B cell (primary cell): ENCODE measurements at regions not wholly inside any gene's neighbourhood (a gene's known extent, or its start where the extent isn't known, plus 50 kb on each side); places are given as distances from the start of the nearest gene placed in this dataset.

ENCODE experiments used
- ATAC-seq: fragments of 200-7000 bp; cut with Tn5 transposase; one replicate; pipeline ENCODE4 v1.10.0; 2021; ENCODE audit warnings: low read depth, mild to moderate bottlenecking, moderate number of reproducible peaks, moderate library complexity
- CTCF ChIA-PET: fragments of 350-600 bp; sonication (Branson Sonifier 250); formaldehyde crosslinking; loops from one replicate; lab custom pipeline; 2021; ENCODE audit warnings: antibody characterized with exemption, inconsistent platforms; lab: Charles Lee
- POLR2A ChIA-PET: fragments of 350-600 bp; sonication (Branson Sonifier 250); formaldehyde crosslinking; loops from one replicate; lab custom pipeline; 2021; ENCODE audit warnings: antibody characterized with exemption; lab: Charles Lee
- DNase-seq: peaks from one replicate; pipeline ENCODE4 v3.0.0; 2013
- H2AFZ ChIP-seq: 2 replicates; pipeline ENCODE4 v1.6.1; 2012; ENCODE audit warnings: mild to moderate bottlenecking, low read depth, low read length; ENCODE audit not compliant: insufficient read depth, poor library complexity, severe bottlenecking
- H3K27ac ChIP-seq, 2 donors: 1 replicate in 1 of 2; 2 replicates in 1 of 2; pipeline ENCODE4 v1.5.1; 2012 to 2013; ENCODE audit warnings: low read length in 2 of 2, mild to moderate bottlenecking in 2 of 2, moderate library complexity in 1 of 2
- H3K27me3 ChIP-seq, 4 experiments: fragments of 200-600 bp in 1 of 4; sonication (generic) in 1 of 4; replicated peaks in 1 of 4; 1 replicate in 2 of 4; 2 replicates in 2 of 4; pipeline versions ENCODE4 v1.6.1 to v1.7.0; 2013 to 2016; ENCODE audit warnings: low read length in 3 of 4, mild to moderate bottlenecking in 2 of 4, mixed read lengths in 1 of 4, moderate library complexity in 1 of 4; ENCODE audit not compliant: insufficient read depth in 4 of 4, control insufficient read depth in 3 of 4; ENCODE audit errors: control extremely low read depth in 1 of 4
- H3K36me3 ChIP-seq, 2 experiments: replicated peaks in 1 of 2; 1 replicate in 1 of 2; 2 replicates in 1 of 2; pipeline versions ENCODE4 v1.6.1 to v1.7.1; 2013; ENCODE audit warnings: low read length in 1 of 2; ENCODE audit not compliant: insufficient read depth in 2 of 2, control insufficient read depth in 1 of 2; ENCODE audit errors: control extremely low read depth in 1 of 2, extremely low read depth in 1 of 2
- H3K4me1 ChIP-seq, 2 donors: fragments of 200-600 bp in 1 of 2; sonication (generic) in 1 of 2; 1 replicate in 1 of 2; 2 replicates in 1 of 2; pipeline versions ENCODE4 v1.5.1 to v1.6.1; 2013 to 2017; ENCODE audit warnings: low read length in 2 of 2; ENCODE audit not compliant: control insufficient read depth in 2 of 2, insufficient read depth in 2 of 2
- H3K4me2 ChIP-seq: replicated peaks from 2 replicates; pipeline ENCODE3; 2012; ENCODE audit warnings: mild to moderate bottlenecking, low read depth, low read length; ENCODE audit not compliant: poor library complexity, severe bottlenecking
- H3K4me3 ChIP-seq, 5 experiments: fragments of 200-600 bp in 1 of 5; sonication (generic) in 1 of 5; 1 replicate in 3 of 5; 2 replicates in 2 of 5; pipeline versions ENCODE4 v1.5.1 to v1.7.0; 2011 to 2016; ENCODE audit warnings: low read length in 4 of 5, mild to moderate bottlenecking in 4 of 5, low read depth in 2 of 5, control low read depth in 1 of 5, moderate library complexity in 1 of 5; ENCODE audit not compliant: insufficient read depth in 1 of 5; ENCODE audit errors: control extremely low read depth in 1 of 5, extremely low read depth in 1 of 5
- H3K79me2 ChIP-seq: fragments of 200-600 bp; sonication (generic); one replicate; pipeline ENCODE4 v1.6.0; 2016; ENCODE audit warnings: low read length; ENCODE audit not compliant: control insufficient read depth, insufficient read depth
- H3K9ac ChIP-seq: fragments of 200-600 bp; sonication (generic); 2 replicates; pipeline ENCODE4 v1.6.1; 2017; ENCODE audit warnings: mild to moderate bottlenecking, low read length, moderate library complexity
- H3K9me3 ChIP-seq, 3 donors: one replicate each; pipeline versions ENCODE4 v1.6.1 to v1.7.1; 2013; ENCODE audit warnings: low read length in 2 of 3; ENCODE audit not compliant: control insufficient read depth in 2 of 3, insufficient read depth in 1 of 3; ENCODE audit errors: control extremely low read depth in 1 of 3
- H4K20me1 ChIP-seq: 2 replicates; pipeline ENCODE4 v1.6.0; 2012; ENCODE audit warnings: mild to moderate bottlenecking, low read length; ENCODE audit not compliant: insufficient read depth, control insufficient read depth, poor library complexity, severe bottlenecking
- H3K27ac Mint-ChIP-seq: one replicate; pipeline ENCODE4 v1.8.0; 2021; ENCODE audit warnings: mixed read lengths
- H3K27me3 Mint-ChIP-seq: one replicate; pipeline ENCODE4 v1.8.0; 2021; ENCODE audit warnings: mixed read lengths
- H3K4me1 Mint-ChIP-seq: one replicate; pipeline ENCODE4 v1.8.0; 2021; ENCODE audit warnings: mixed read lengths
- H3K4me3 Mint-ChIP-seq: one replicate; pipeline ENCODE4 v1.8.0; 2021; ENCODE audit warnings: mixed read lengths
- H3K9me3 Mint-ChIP-seq: one replicate; pipeline ENCODE4 v1.8.0; 2022; ENCODE audit warnings: mixed read lengths; ENCODE audit not compliant: insufficient read depth
- CTCF ChIP-seq: fragments of 200-600 bp; IDR thresholded peaks from one replicate; pipeline ENCODE4 v1.8.0; 2022; ENCODE audit warnings: antibody characterized with exemption, mild to moderate bottlenecking
- EZH2 ChIP-seq: IDR thresholded peaks from 2 replicates; pipeline ENCODE4 v1.6.1; 2012; ENCODE audit warnings: borderline replicate concordance, low read depth, mild to moderate bottlenecking, moderate library complexity, low read length; ENCODE audit not compliant: insufficient read depth, poor library complexity, severe bottlenecking
- WGBS: methylation state at CpG from one replicate; pipeline ENCODE4 v1.1.5; 2013; ENCODE audit warnings: missing lambda C conversion rate; ENCODE audit not compliant: insufficient coverage; 5-methylcytosine and 5-hydroxymethylcytosine counted together
- intact Hi-C: fragments of 100-400 bp; cut with micrococcal nuclease; formaldehyde crosslinking; loops from one replicate; pipeline ENCODE4 v1.10.0; 2022

DNA sequence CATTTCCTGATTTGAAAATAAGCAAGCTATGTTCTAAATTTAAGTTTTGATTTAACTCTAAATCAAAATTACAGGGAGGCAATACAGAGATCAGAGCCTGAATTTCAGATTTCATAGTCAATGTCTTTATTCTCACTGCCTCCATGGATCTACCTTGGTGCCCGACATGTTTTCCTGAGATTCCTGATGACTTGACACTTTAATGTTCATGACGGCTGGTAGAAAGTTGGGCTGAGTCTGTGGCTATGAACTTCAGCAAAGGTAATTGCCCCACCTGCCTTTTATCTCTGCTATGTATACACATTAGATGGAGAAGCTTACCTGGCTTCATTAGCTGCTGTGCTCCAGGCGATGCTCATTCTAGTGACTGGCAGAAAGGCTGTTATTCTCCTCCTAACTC, 1390.5 kb upstream of the CELF4 start:
- Mint-ChIP-seq H3K27me3 (no peaks in the 10 kb centered on the region), H3K27ac (no peak overlapping the region), H3K4me3 (no peak overlapping the region), H3K9me3 (no peaks in the 10 kb centered on the region), H3K4me1 (no peaks in the 10 kb centered on the region)
- Histone ChIP-seq H3K9ac (no peak overlapping the region), H3K4me2 (no peak overlapping the region), H4K20me1 (no peaks in the 10 kb centered on the region), H3K9me3 (peaks cover 0 to 1% (median 0%) of the 10 kb centered on the region in 3 donors), H3K36me3 (no peaks in the 10 kb centered on the region), H3K4me3 (no peak overlapping the region), H2AFZ (no peak overlapping the region), H3K27ac (no peak overlapping the region), H3K79me2 (no peaks in the 10 kb centered on the region), H3K27me3 (no peaks in the 10 kb centered on the region), H3K4me1 (no peaks in the 10 kb centered on the region)
- intact Hi-C loops, result no loop called here
- no CpG with 5 or more reads among the region's 3 CpGs for WGBS
- DNase-seq (no peak), ATAC-seq (no peak)
- ChIA-PET POLR2A (interaction anchor here (1.0 kb wide), 1 partner anchor 13 kb away, joined by 3 read pairs; no protein-coding TSS in a partner anchor), CTCF (no interaction called here)
- no peak for TF ChIP-seq EZH2
- TF ChIP-seq CTCF, result no peak

DNA sequence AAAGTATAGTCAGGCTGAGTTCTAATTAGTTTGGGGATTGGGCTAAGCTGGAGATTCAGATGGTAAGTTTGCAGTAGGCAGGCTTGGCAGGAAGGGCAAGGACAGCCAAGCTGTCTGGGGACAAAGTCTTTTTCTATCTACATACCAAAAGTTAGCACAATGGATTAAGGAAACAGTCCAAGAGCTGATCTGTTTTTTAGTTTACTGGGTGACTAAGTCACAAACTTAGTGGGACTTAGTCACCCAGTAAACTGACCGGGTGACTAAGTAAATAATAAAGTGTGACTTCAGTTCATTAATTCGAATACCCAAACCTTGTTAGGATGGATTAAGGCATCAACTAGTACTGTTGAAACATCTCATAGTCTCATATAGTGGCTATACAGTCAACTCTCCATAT, 1386.0 kb upstream of the CELF4 start:
- ChIA-PET POLR2A (no interaction called here), CTCF (no interaction called here)
- H4K20me1 ChIP-seq, result no peaks in the 10 kb centered on the region
- H2AFZ ChIP-seq, result no peak overlapping the region
- no peaks in the 10 kb centered on the region for H3K9me3 Mint-ChIP-seq
- H3K27ac ChIP-seq, result no peak overlapping the region
- H3K4me1 Mint-ChIP-seq, result no peaks in the 10 kb centered on the region
- H3K4me3 ChIP-seq, result no peak overlapping the region
- H3K4me3 Mint-ChIP-seq, result no peak overlapping the region
- H3K4me2 ChIP-seq, result no peak overlapping the region
- no peak for TF ChIP-seq CTCF
- TF ChIP-seq EZH2, result no peak
- no peaks in the 10 kb centered on the region for H3K36me3 ChIP-seq
- ATAC-seq (no peak), DNase-seq (no peak)
- intact Hi-C loops, result no loop called here
- H3K9me3 ChIP-seq, result peaks cover 0 to 3% (median 0%) of the 10 kb centered on the region in 3 donors
- no peak overlapping the region for H3K27ac Mint-ChIP-seq
- H3K4me1 ChIP-seq, result no peaks in the 10 kb centered on the region
- no peaks in the 10 kb centered on the region for H3K79me2 ChIP-seq
- no peak overlapping the region for H3K9ac ChIP-seq
- no peaks in the 10 kb centered on the region for H3K27me3 ChIP-seq
- no peaks in the 10 kb centered on the region for H3K27me3 Mint-ChIP-seq
- no CpG with 5 or more reads among the region's 2 CpGs for WGBS
